GM12865 (cell line): ENCODE measurements at regions not wholly inside any gene's neighbourhood (a gene's known extent, or its start where the extent isn't known, plus 50 kb on each side); places are given as distances from the start of the nearest gene placed in this dataset.

Experiments used
- DNase-seq: peaks from one replicate; pipeline ENCODE4 v3.0.0; 2010; ENCODE audit warnings: low read depth
- H3K4me3 ChIP-seq: 2 replicates; pipeline ENCODE4 v1.5.1; 2011; ENCODE audit warnings: mild to moderate bottlenecking, low read depth, low read length, control low read depth
- TF ChIP-seq, protein P1 (sequence below): IDR thresholded peaks from 2 replicates; pipeline ENCODE4 v1.5.1; 2011; ENCODE audit warnings: low read length, control low read depth, low read depth, inconsistent platforms; ENCODE audit not compliant: insufficient read depth; ENCODE audit errors: missing control alignments

DNA sequence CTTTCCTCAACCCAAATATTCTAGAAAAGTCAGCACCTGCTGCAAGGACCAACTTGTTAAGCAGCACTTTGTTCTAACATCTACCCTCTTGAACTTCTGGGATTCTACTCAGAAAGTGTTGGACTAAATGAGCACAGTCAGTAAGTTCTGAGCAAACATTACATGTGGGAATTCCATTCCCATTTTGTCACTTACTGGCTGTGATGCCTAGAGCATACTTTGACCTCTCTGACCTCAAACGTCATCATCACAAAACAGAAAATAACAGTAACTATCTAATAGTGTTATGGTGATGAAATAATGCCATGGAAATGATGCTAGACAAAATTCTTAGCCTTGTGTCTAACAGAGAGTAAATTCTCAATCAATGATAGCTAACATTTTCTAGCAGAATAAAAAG is 829.4 kb downstream of the EPHA7 start:
- DNase-seq: no peak
- no peak overlapping the region for H3K4me3 ChIP-seq
- TF ChIP-seq, protein P1, sequence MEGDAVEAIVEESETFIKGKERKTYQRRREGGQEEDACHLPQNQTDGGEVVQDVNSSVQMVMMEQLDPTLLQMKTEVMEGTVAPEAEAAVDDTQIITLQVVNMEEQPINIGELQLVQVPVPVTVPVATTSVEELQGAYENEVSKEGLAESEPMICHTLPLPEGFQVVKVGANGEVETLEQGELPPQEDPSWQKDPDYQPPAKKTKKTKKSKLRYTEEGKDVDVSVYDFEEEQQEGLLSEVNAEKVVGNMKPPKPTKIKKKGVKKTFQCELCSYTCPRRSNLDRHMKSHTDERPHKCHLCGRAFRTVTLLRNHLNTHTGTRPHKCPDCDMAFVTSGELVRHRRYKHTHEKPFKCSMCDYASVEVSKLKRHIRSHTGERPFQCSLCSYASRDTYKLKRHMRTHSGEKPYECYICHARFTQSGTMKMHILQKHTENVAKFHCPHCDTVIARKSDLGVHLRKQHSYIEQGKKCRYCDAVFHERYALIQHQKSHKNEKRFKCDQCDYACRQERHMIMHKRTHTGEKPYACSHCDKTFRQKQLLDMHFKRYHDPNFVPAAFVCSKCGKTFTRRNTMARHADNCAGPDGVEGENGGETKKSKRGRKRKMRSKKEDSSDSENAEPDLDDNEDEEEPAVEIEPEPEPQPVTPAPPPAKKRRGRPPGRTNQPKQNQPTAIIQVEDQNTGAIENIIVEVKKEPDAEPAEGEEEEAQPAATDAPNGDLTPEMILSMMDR: no peak

DNA sequence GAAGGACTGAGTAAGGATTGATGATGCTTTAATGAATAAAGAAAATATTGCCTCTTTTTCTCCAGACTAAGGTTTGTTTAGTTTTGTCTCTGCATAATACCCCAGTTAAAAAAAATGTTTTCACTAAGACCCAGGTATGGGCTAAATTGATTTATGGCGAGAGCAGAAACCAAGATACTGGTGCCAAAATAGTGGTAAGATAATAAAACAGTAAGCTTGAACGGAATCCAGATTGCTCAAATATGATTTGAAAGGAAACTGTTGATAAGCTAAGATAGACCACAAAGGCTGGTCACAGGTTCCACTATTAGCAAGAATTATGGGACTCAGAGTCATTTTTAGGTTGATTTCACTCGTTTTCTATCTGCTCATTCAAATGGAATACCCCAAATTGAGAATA is 831.2 kb downstream of the EPHA7 start:
- no peak for DNase-seq
- H3K4me3 ChIP-seq: no peak overlapping the region
- TF ChIP-seq, protein P1: no peak

- H3K4me3 ChIP-seq: no peak overlapping the region
- TF ChIP-seq, protein P1: no peak
- no peak for DNase-seq
Measured at GRCh38 chr6:92587525-92587924, 831.8 kb downstream of the EPHA7 start.

- DNase-seq: no peak
- no peak overlapping the region for H3K4me3 ChIP-seq
- TF ChIP-seq, protein P1: no peak
Measured at GRCh38 chr6:92586236-92586977, 833.0 kb downstream of the EPHA7 start.

- H3K4me3 ChIP-seq: no peak overlapping the region
- TF ChIP-seq, protein P1: no peak
- no peak for DNase-seq
Measured at GRCh38 chr6:92582211-92582610, 837.1 kb downstream of the EPHA7 start.

GRCh38 chr6:92577077-92577719 is 842.2 kb downstream of the EPHA7 start:
- TF ChIP-seq, protein P1: no peak
- DNase-seq: no peak
- no peak overlapping the region for H3K4me3 ChIP-seq

DNA sequence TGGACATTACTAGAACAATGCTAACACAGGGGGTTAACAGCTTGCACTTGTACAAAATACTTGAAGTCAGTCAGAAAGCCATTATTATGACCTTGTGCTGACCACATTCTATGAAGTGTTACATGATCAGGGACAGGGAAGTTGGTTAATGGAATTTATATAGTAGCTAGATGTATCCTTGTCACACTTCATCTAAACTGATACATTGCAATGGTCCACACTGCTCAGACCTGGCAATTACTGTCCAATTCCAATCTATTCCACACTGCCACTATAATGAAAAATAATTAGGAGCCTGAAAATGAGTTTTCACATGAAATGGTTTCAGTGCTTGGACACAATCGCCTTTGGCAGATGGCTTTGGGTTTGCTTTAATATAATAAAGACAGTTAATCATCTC is 850.8 kb downstream of the EPHA7 start:
- no peak overlapping the region for H3K4me3 ChIP-seq
- TF ChIP-seq, protein P1: no peak
- DNase-seq: no peak
